Activated CD8-positive, alpha-beta memory T cell treated with anti-CD3 and anti-CD28 coated beads for 36 hours (primary cell): ENCODE measurements at regions not wholly inside any gene's neighbourhood (a gene's known extent, or its start where the extent isn't known, plus 50 kb on each side); places are given as distances from the start of the nearest gene placed in this dataset.

Experiments used
- CTCF ChIA-PET: fragments of 350-600 bp; sonication (Branson Sonifier 250); formaldehyde crosslinking; loops from one replicate; lab custom pipeline; 2021; ENCODE audit warnings: antibody characterized with exemption; lab: Charles Lee
- POLR2A ChIA-PET: fragments of 350-600 bp; sonication (Branson Sonifier 250); formaldehyde crosslinking; loops from one replicate; lab custom pipeline; 2021; ENCODE audit warnings: antibody characterized with exemption; lab: Charles Lee

GRCh38 chr4:123616951-123617461, 220.4 kb downstream of the SPRY1 start:
- POLR2A ChIA-PET: interaction anchor here (1.0 kb wide), 1 partner anchor 219 kb away, joined by 4 read pairs; no protein-coding TSS in a partner anchor

GRCh38 chr4:123617791-123618190, 221.2 kb downstream of the SPRY1 start:
- POLR2A ChIA-PET: no interaction called here
- CTCF ChIA-PET: interaction anchor here (0.8 kb wide), 1 partner anchor 137 kb away, joined by 3 read pairs; no protein-coding TSS in a partner anchor

More at GRCh38 chr4:123616951-123617461, 220.4 kb downstream of the SPRY1 start:
- CTCF ChIA-PET: interaction anchor here (0.8 kb wide), 1 partner anchor 136 kb away, joined by 3 read pairs; no protein-coding TSS in a partner anchor

- CTCF ChIA-PET: no interaction called here
- POLR2A ChIA-PET: no interaction called here
These were observed 222.0 kb downstream of the SPRY1 start for GRCh38 chr4:123618606-123619005.

- POLR2A ChIA-PET: no interaction called here
- CTCF ChIA-PET: no interaction called here
These were observed 222.7 kb downstream of the SPRY1 start for GRCh38 chr4:123619326-123619725.

- POLR2A ChIA-PET: no interaction called here
- CTCF ChIA-PET: no interaction called here
These were observed 223.3 kb downstream of the SPRY1 start for GRCh38 chr4:123619895-123620294.

GRCh38 chr4:123621072-123621705, 224.6 kb downstream of the SPRY1 start:
- CTCF ChIA-PET: no interaction called here
- POLR2A ChIA-PET: no interaction called here

- CTCF ChIA-PET: no interaction called here
- POLR2A ChIA-PET: no interaction called here
These were observed 226.0 kb downstream of the SPRY1 start for GRCh38 chr4:123622572-123622971.

GRCh38 chr4:123623611-123624010, 227.0 kb downstream of the SPRY1 start:
- CTCF ChIA-PET: no interaction called here
- POLR2A ChIA-PET: no interaction called here

GRCh38 chr4:123624959-123625358, 228.4 kb downstream of the SPRY1 start:
- ChIA-PET CTCF (no interaction called here), POLR2A (no interaction called here)

GRCh38 chr4:123628288-123628687, 231.7 kb downstream of the SPRY1 start:
- CTCF ChIA-PET: no interaction called here
- POLR2A ChIA-PET: no interaction called here

- ChIA-PET POLR2A (no interaction called here), CTCF (no interaction called here)
These were observed 235.4 kb downstream of the SPRY1 start for GRCh38 chr4:123631786-123632692.

- ChIA-PET POLR2A (no interaction called here), CTCF (no interaction called here)
These were observed 236.1 kb downstream of the SPRY1 start for GRCh38 chr4:123632693-123633030.

- ChIA-PET POLR2A (no interaction called here), CTCF (interaction anchor here (0.6 kb wide), 1 partner anchor 43 kb away, joined by 4 read pairs; no protein-coding TSS in a partner anchor)
These were observed 242.2 kb downstream of the SPRY1 start for GRCh38 chr4:123638834-123639233.

- CTCF ChIA-PET: interaction anchor here (0.6 kb wide), 1 partner anchor 233 kb away, joined by 3 read pairs; no protein-coding TSS in a partner anchor
- POLR2A ChIA-PET: no interaction called here
These were observed 243.7 kb downstream of the SPRY1 start for GRCh38 chr4:123640271-123640670.

- ChIA-PET CTCF (no interaction called here), POLR2A (no interaction called here)
These were observed 244.2 kb downstream of the SPRY1 start for GRCh38 chr4:123640824-123641223.

- ChIA-PET POLR2A (interaction anchor here (0.6 kb wide), 1 partner anchor 99 kb away, joined by 9 read pairs; no protein-coding TSS in a partner anchor), CTCF (no interaction called here)
These were observed 247.1 kb downstream of the SPRY1 start for GRCh38 chr4:123643691-123644090.

GRCh38 chr4:123649250-123649644, 252.7 kb downstream of the SPRY1 start:
- POLR2A ChIA-PET: no interaction called here
- CTCF ChIA-PET: no interaction called here

- ChIA-PET CTCF (no interaction called here), POLR2A (no interaction called here)
These were observed 253.2 kb downstream of the SPRY1 start for GRCh38 chr4:123649645-123650391.

- ChIA-PET CTCF (interaction anchor here (0.7 kb wide), 1 partner anchor 10 kb away, joined by 3 read pairs; no protein-coding TSS in a partner anchor), POLR2A (no interaction called here)
These were observed 254.5 kb downstream of the SPRY1 start for GRCh38 chr4:123651066-123651465.
